SK-N-SH treated with all-trans-retinoic acid at 6 μM for 48 hours (cell line): ENCODE measurements at regions not wholly inside any gene's neighbourhood (a gene's known extent, or its start where the extent isn't known, plus 50 kb on each side); places are given as distances from the start of the nearest gene placed in this dataset.

ENCODE experiments used
- ATAC-seq: fragments of 200-7000 bp; cut with Tn5 transposase; 3 replicates; pipeline ENCODE4 v1.9.1; 2020; ENCODE audit warnings: mild to moderate bottlenecking, moderate library complexity
- ARNTL ChIP-seq: fragments of 450-650 bp; formaldehyde crosslinking; IDR thresholded peaks from 2 replicates; pipeline ENCODE4 v1.5.0; 2020; ENCODE audit warnings: low read depth, mild to moderate bottlenecking, moderate library complexity, borderline replicate concordance
- BACH2 ChIP-seq: fragments of 250-450 bp; sonication (Bioruptor Pico); IDR thresholded peaks from 2 replicates; pipeline ENCODE4 v1.9.0; 2021; ENCODE audit warnings: mild to moderate bottlenecking, borderline replicate concordance
- CSDC2 ChIP-seq: fragments of 250-450 bp; sonication (Bioruptor Pico); IDR thresholded peaks from 2 replicates; pipeline ENCODE4 v1.5.0; 2020; ENCODE audit warnings: mild to moderate bottlenecking, moderate library complexity
- ESRRG ChIP-seq: fragments of 250-450 bp; sonication (Bioruptor Pico); IDR thresholded peaks from 2 replicates; pipeline ENCODE4 v1.6.1; 2021; ENCODE audit warnings: mild to moderate bottlenecking
- GLIS3 ChIP-seq: fragments of 250-450 bp; sonication (Bioruptor Pico); IDR thresholded peaks from 2 replicates; pipeline ENCODE4 v1.5.0; 2020; ENCODE audit warnings: mild to moderate bottlenecking, moderate library complexity
- ISL1 ChIP-seq: fragments of 250-450 bp; sonication (Bioruptor Pico); IDR thresholded peaks from 2 replicates; pipeline ENCODE4 v2.1.2; 2022; ENCODE audit warnings: mild to moderate bottlenecking, moderate library complexity
- OSR1 ChIP-seq: fragments of 250-450 bp; sonication (Bioruptor Pico); IDR thresholded peaks from 2 replicates; pipeline ENCODE4 v1.8.0; 2022; ENCODE audit warnings: moderate library complexity, mild to moderate bottlenecking, inconsistent platforms
- PPARA ChIP-seq: fragments of 250-450 bp; sonication (Bioruptor Pico); IDR thresholded peaks from 2 replicates; pipeline ENCODE4 v1.5.0; 2020; ENCODE audit warnings: mild to moderate bottlenecking, borderline replicate concordance
- RARB ChIP-seq: fragments of 250-450 bp; sonication (Bioruptor Pico); IDR thresholded peaks from 2 replicates; pipeline ENCODE4 v1.8.0; 2021; ENCODE audit warnings: mild to moderate bottlenecking, moderate library complexity
- TCF4 ChIP-seq: fragments of 250-450 bp; sonication (Bioruptor Pico); IDR thresholded peaks from 2 replicates; pipeline ENCODE4 v1.8.0; 2021; ENCODE audit warnings: mild to moderate bottlenecking, moderate library complexity, borderline replicate concordance
- TOX ChIP-seq: fragments of 250-450 bp; sonication (Bioruptor Pico); IDR thresholded peaks from 2 replicates; pipeline ENCODE4 v1.8.0; 2021; ENCODE audit warnings: mild to moderate bottlenecking, moderate library complexity, borderline replicate concordance
- ZC3H10 ChIP-seq: fragments of 250-450 bp; sonication (Bioruptor Pico); IDR thresholded peaks from 2 replicates; pipeline ENCODE4 v1.5.1; 2021; ENCODE audit warnings: mild to moderate bottlenecking, moderate library complexity
- ZFP3 ChIP-seq: fragments of 250-450 bp; sonication (Bioruptor Pico); IDR thresholded peaks from 2 replicates; pipeline ENCODE4 v1.5.0; 2020; ENCODE audit warnings: mild to moderate bottlenecking, moderate library complexity
- ZFP30 ChIP-seq: fragments of 450-650 bp; formaldehyde crosslinking; IDR thresholded peaks from 2 replicates; pipeline ENCODE4 v1.5.0; 2022; ENCODE audit warnings: mild to moderate bottlenecking, moderate library complexity
- ZNF565 ChIP-seq: fragments of 450-650 bp; formaldehyde crosslinking; conservative IDR thresholded peaks from 2 replicates; pipeline ENCODE4 v1.5.0; 2020; ENCODE audit warnings: low read depth, mild to moderate bottlenecking, moderate library complexity
- ZNF70 ChIP-seq: fragments of 450-650 bp; formaldehyde crosslinking; IDR thresholded peaks from 2 replicates; pipeline ENCODE4 v1.5.0; 2020; ENCODE audit warnings: mild to moderate bottlenecking, moderate library complexity
- TF ChIP-seq, protein P1 (sequence below): fragments of 250-450 bp; sonication (Bioruptor Pico); IDR thresholded peaks from 2 replicates; pipeline ENCODE4 v1.5.1; 2021; ENCODE audit warnings: mild to moderate bottlenecking, moderate library complexity
- TF ChIP-seq, protein P2 (sequence below): fragments of 250-450 bp; sonication (Bioruptor Pico); IDR thresholded peaks from 2 replicates; pipeline ENCODE4 v1.5.1; 2020; ENCODE audit warnings: low read depth, mild to moderate bottlenecking, moderate library complexity
- TF ChIP-seq, protein P3 (sequence below): fragments of 250-450 bp; sonication (Bioruptor Pico); IDR thresholded peaks from 2 replicates; pipeline ENCODE4 v1.8.0; 2021; ENCODE audit warnings: low read depth, mild to moderate bottlenecking, moderate library complexity, borderline replicate concordance

DNA sequence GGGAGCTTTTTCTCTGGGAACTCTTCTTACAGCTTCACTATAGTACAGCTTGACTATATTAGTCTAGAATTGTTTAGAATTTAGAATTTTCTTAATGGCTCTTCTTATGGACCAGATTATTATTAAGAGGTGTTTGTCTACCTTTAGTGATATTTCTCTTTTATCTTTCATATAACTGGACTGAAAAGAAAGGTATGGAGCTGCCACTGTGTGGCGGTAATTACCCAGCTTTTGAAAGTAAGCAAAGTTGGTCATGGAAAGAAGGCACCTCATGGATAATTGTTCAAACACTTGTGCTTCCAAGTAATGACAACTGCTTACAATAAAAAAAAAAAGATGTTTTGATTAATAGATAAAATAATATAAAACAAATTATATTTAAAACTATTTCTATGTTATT lies 1112.5 kb downstream of the TECRL start (continued):
- TF ChIP-seq, protein P1, sequence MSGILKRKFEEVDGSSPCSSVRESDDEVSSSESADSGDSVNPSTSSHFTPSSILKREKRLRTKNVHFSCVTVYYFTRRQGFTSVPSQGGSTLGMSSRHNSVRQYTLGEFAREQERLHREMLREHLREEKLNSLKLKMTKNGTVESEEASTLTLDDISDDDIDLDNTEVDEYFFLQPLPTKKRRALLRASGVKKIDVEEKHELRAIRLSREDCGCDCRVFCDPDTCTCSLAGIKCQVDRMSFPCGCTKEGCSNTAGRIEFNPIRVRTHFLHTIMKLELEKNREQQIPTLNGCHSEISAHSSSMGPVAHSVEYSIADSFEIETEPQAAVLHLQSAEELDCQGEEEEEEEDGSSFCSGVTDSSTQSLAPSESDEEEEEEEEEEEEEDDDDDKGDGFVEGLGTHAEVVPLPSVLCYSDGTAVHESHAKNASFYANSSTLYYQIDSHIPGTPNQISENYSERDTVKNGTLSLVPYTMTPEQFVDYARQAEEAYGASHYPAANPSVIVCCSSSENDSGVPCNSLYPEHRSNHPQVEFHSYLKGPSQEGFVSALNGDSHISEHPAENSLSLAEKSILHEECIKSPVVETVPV (CRISPR knock-in tag) = no peak
- no peak for TF ChIP-seq BACH2
- no peak for TF ChIP-seq ZFP30 (CRISPR knock-in tag)
- TF ChIP-seq ZC3H10 (CRISPR knock-in tag) = no peak

DNA sequence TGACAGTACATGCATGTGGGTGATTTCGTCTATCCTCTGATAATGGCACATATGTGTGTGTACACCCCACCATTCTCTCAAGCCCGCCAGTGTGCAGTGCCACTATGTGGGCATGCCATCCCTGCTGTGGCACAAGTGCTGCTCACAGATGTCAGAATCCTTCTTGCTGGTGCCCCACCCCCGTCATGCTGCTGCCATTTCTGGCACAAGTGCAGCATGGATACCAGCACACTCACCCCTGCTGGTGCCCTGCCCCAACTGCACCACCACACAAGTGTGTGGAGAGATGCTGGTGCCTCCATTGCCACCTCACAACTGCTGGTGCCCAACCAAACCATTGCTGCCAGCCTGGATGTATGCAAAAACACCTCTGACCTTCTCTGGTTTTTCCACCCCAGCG lies 1133.8 kb downstream of the TECRL start:
- ATAC-seq = no peak
- TF ChIP-seq CSDC2 (CRISPR knock-in tag) (no peak), BACH2 (no peak), RARB (CRISPR knock-in tag) (no peak), TCF4 (CRISPR knock-in tag) (no peak), ZNF70 (no peak), ZFP30 (CRISPR knock-in tag) (no peak)
- TF ChIP-seq, protein P2, sequence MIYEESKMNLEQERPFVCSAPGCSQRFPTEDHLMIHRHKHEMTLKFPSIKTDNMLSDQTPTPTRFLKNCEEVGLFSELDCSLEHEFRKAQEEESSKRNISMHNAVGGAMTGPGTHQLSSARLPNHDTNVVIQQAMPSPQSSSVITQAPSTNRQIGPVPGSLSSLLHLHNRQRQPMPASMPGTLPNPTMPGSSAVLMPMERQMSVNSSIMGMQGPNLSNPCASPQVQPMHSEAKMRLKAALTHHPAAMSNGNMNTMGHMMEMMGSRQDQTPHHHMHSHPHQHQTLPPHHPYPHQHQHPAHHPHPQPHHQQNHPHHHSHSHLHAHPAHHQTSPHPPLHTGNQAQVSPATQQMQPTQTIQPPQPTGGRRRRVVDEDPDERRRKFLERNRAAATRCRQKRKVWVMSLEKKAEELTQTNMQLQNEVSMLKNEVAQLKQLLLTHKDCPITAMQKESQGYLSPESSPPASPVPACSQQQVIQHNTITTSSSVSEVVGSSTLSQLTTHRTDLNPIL (CRISPR knock-in tag) = no peak

DNA sequence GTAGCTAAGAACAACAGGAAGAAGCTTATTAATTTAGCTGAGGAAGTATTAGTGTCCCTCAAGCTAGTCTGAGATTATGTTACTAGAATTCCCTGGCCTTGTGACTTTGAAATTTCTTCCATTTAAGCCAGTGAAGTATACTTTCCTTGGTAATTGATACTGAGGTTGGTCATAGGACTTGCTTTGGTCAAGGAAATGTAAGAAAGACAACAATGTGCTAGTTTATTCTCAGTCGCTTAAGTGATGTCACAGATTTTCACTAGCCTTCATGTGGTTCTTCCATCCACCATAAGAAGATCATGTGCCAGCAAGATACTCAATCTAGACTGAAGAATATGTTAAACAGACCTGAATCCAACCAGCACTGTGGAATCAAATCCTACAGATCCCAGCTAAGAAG lies 1140.1 kb downstream of the TECRL start:
- TF ChIP-seq ISL1 (CRISPR knock-in tag) (no peak), ZFP30 (CRISPR knock-in tag) (no peak), GLIS3 (no peak), ARNTL (CRISPR knock-in tag) (no peak), PPARA (no peak), ESRRG (CRISPR knock-in tag) (no peak), ZNF70 (no peak), TOX (CRISPR knock-in tag) (no peak), ZFP3 (CRISPR knock-in tag) (no peak)
- TF ChIP-seq, protein P1 (CRISPR knock-in tag) = no peak
- ATAC-seq = no peak

DNA sequence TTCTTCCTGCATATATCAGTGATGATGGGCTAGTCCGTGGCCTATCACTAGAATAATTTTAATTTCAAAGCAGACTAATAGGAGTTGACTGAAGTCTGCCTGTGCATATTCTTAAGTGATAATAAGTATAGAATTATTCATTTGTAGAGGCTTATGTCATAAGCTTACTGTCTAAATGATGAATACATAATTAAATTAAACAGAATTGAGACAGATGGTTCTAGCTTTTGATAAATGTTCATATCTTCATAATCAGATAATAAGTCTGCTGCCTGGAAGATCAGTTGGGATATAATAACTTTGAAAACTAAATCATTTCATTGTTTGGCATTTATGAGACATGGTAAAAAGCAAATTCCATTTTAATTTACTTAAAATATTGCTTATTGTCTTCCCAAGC lies 1175.6 kb downstream of the TECRL start:
- TF ChIP-seq ZNF70 (no peak), ZC3H10 (CRISPR knock-in tag) (no peak), ZFP3 (CRISPR knock-in tag) (peak; percentile 62; the same call in 1 of the 2 replicates), TCF4 (CRISPR knock-in tag) (peak; percentile 59), GLIS3 (peak; percentile 16; the same call in 1 of the 2 replicates), ISL1 (CRISPR knock-in tag) (peak; percentile 98), TOX (CRISPR knock-in tag) (no peak)
- TF ChIP-seq, protein P3, sequence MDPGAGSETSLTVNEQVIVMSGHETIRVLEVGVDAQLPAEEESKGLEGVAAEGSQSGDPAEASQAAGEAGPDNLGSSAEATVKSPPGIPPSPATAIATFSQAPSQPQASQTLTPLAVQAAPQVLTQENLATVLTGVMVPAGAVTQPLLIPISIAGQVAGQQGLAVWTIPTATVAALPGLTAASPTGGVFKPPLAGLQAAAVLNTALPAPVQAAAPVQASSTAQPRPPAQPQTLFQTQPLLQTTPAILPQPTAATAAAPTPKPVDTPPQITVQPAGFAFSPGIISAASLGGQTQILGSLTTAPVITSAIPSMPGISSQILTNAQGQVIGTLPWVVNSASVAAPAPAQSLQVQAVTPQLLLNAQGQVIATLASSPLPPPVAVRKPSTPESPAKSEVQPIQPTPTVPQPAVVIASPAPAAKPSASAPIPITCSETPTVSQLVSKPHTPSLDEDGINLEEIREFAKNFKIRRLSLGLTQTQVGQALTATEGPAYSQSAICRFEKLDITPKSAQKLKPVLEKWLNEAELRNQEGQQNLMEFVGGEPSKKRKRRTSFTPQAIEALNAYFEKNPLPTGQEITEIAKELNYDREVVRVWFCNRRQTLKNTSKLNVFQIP = no peak
- TF ChIP-seq, protein P1 (CRISPR knock-in tag) = 0 out of 2 replicates have a peak, but pooled peaks have one; percentile 20
- TF ChIP-seq, protein P2 (CRISPR knock-in tag) = peak; percentile 83
- no peak for ATAC-seq

DNA sequence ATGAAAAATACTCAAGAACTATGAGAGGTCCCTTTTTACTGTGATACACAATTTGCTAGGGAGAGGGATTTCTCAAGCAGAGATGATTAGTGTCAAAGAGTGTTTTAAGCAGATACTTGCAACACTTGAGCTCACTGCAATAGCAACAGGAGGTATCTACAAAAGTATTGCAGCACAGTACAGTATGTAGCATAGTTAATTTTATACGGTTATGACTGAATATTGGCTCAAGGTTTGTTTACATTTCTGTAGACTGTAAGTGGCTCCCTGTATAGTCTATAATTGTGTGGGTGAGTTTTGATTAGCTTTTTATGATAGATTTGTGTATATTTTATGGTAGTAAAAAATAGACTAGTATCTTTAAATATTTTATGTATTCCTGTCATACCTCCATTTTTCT lies 1177.2 kb downstream of the TECRL start:
- no peak for ATAC-seq
- TF ChIP-seq, protein P2 (CRISPR knock-in tag) = no peak
- TF ChIP-seq, protein P3 = no peak
- TF ChIP-seq GLIS3 (no peak), TOX (CRISPR knock-in tag) (no peak), OSR1 (CRISPR knock-in tag) (no peak), RARB (CRISPR knock-in tag) (no peak), ZNF565 (CRISPR knock-in tag) (no peak), ARNTL (CRISPR knock-in tag) (no peak), ISL1 (CRISPR knock-in tag) (no peak), ZFP30 (CRISPR knock-in tag) (no peak)
- TF ChIP-seq, protein P1 (CRISPR knock-in tag) = no peak
